ENCODE measurements at regions not wholly inside any gene's neighbourhood (a gene's known extent, or its start where the extent isn't known, plus 50 kb on each side); places are given as distances from the start of the nearest gene placed in this dataset.

- no peak for DNase-seq (ENCODE audit: low read depth)
Measured at GRCh38 chr3:42037318-42037945, 53.7 kb upstream of the TRAK1 start.

- no peak for DNase-seq (ENCODE audit: low read depth)
Measured at GRCh38 chr3:42036483-42036823, 54.7 kb upstream of the TRAK1 start.

DNA sequence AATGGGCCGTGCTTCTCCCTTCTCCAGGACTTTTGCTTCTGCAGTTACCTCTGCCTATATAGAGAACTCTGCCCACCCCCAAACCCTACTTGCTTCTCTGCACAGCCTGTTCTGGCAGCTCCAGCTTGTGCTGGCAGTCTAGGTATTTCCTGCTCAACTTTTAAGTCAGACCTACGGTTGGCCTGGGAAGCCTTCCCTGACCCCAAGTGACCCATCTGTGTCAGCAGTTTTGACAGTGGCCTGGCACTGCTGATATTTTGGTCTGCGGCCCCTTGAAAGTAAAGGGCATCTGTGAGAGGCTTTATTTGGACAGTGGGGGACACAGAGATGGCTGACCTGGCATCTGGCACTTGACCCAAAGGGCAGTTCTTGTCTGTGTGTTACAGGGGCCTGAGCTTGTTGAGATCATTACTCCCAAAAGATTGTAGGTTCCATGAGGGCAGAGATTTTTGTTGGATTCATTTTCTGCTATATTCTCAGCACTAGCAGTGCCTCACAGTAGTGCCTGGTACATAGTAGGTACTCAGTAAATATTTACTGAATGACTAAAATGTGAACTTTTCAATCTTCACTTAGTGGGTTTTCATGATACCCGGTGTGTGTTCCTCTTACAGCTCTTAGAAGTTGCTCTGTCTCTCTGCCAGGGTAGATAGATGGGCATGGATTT, 55.2 kb upstream of the TRAK1 start:
- no peak for DNase-seq (ENCODE audit: low read depth)

DNA sequence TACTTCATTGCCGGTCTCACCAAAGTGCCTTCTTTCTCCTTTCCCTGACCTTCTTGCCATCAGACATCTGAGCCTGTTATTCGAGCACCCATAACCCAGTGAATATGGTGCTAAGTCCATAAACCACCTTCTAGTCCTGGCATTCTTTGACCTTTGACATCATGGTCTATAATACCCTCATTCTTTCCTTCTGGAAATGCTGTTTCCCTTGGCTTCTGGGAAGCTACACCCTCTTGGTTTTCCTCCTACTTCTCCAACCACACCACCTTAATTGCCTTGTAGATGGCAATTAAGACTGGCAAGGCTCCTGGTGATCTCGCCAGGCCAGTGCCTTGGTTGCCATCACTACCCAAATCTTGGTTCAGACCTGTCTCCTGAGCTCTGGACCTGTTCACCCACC, 56.1 kb upstream of the TRAK1 start:
- DNase-seq (ENCODE audit: low read depth) = no peak

DNA sequence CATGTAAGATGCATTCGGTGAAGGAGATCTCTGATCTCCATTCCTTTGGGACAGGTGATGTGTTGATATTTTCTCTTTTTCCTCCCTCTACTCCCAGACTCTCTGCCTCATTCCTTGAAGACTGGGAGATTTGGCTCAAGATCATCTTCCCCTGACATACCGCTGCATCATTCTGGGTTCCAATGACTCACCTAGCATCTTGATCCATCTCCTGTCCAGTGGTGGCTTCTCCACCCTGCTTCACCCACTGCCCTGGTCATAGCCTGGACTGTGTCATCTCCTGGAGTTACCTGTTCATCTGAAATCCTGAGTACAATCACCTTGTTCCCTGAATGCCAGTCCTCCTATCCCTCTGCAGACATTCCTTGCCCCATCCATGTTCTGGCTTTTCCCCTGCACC, 57.4 kb upstream of the TRAK1 start:
- DNase-seq (ENCODE audit: low read depth) = no peak

- DNase-seq (ENCODE audit: low read depth) = no peak
Measured at GRCh38 chr3:42032693-42033349, 58.3 kb upstream of the TRAK1 start.

DNA sequence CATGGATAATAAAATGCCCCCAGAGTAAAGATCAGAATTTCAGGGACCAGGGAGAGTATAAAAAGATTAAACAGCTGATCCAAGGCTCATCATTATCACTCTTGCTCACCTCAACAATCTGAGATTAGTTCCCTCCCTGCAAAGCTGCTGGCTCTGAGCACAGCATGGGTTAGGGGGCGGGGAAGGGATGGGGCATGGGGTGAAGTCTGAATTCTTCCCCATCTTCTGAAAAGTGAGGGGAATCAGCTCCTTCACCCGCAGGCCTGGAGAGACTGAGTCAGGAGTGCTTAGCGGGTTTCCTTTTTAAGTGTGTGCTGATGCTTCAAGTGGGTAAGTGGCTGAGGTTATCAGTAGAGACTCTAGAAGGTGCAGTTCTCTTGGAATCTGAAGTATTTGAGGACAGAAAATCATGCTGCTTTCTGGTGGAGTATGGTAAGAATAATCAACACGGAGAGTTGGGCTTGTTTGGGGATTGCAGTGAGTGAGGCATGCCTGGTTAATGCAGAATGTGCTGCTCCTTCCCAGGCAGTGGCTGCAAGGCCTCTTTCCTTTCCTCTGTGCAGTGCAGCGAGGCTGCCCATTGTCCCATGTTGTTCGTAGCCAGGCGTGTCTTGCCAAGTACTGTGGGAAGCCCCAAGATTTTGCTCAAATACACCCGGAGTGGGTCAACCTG, 59.2 kb upstream of the TRAK1 start:
- no peak for DNase-seq (ENCODE audit: low read depth)

DNA sequence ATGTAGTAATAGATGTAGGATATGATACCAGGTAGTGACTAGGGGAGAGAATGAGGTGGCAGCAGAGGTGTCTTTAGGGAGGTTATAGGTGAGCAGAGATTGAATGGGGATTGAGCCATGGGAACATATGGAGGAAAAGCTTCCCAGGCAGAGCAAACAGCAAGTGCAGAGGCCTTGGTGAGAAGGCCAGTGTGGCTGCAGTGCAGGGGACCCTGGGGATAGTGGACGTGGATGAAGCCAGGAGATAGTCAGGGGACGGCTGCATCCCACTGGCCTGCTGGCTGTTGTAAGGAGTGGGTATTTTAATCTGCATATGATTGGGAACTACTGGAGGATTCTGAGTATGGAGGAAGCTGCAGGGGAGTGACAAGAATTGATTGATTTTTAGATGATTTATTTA, 62.7 kb upstream of the TRAK1 start:
- no peak for DNase-seq (ENCODE audit: low read depth)

GRCh38 chr3:42027571-42027970, 63.6 kb upstream of the TRAK1 start:
- DNase-seq (ENCODE audit: low read depth) = no peak

GRCh38 chr3:42025370-42026138, 63.7 kb upstream of the ULK4 start:
- DNase-seq (ENCODE audit: low read depth) = no peak

- no peak for DNase-seq (ENCODE audit: low read depth)
Measured at GRCh38 chr3:42024591-42025351, 62.9 kb upstream of the ULK4 start.

DNA sequence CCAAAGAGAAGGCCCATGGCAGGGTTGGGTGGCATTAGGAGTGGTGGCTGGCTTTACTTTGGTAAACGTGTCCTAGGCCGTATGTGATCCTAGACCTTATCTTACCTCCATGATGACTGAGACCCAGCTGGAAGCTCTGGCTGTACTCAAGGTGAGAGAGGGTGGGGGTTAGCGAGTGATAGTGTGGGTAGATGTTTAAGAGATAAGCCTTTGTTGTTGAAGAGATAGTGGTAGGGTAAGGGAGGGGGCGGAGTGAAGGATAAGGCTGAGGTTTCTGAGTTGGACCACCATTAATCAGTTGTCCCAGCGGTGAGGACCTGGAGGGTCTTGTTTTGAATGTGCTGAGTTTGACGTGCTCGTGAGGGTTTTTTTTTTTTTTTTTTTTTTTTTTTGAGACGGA, 61.5 kb upstream of the ULK4 start:
- peak; percentile 35 for DNase-seq (ENCODE audit: low read depth)

- no peak for DNase-seq (ENCODE audit: low read depth)
Measured at GRCh38 chr3:42022355-42022754, 60.5 kb upstream of the ULK4 start.

GRCh38 chr3:42020684-42021307, 58.9 kb upstream of the ULK4 start:
- no peak for DNase-seq (ENCODE audit: low read depth)

- no peak for DNase-seq (ENCODE audit: low read depth)
Measured at GRCh38 chr3:42019953-42020260, 58.0 kb upstream of the ULK4 start.

DNA sequence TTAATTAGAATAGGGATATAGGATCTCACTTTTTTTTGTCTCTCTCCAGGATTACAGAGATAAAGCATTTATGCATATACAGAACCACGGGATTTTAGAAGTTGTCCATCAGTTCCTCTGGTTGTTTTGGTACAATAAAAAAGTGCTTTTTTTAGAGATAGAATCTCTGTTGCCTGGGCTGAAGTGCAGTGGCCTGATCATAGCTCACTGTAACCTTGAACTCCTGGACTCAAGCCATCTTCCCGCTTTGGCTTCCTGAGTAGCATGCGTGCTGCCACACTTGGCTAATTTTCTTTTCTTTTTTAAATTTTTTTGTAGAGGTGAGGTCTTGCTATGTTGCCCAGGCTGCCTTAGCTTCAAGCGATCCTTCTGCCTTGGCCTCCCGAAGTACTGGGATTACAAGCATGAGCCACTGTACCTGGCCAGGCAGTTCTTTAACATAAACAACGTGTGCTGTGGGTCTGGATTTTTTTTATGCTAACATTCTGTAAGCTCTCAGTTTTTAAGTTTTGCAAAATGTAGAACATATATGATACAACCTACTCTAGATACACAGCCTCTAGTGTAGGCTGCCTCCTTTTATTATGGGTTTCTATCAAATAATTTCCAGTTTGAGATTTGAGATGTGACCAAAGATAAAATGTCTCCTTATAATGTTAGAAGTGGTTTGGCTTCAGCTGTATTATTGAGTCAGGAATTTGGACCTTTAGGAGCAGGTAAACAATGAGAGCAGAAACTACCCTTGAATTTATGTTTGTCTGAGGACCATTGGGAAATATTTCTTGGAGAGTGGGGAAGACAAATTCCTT, 57.4 kb upstream of the ULK4 start:
- no peak for DNase-seq (ENCODE audit: low read depth)

GRCh38 chr3:42014921-42015533, 53.1 kb upstream of the ULK4 start:
- no peak for DNase-seq (ENCODE audit: low read depth)

DNA sequence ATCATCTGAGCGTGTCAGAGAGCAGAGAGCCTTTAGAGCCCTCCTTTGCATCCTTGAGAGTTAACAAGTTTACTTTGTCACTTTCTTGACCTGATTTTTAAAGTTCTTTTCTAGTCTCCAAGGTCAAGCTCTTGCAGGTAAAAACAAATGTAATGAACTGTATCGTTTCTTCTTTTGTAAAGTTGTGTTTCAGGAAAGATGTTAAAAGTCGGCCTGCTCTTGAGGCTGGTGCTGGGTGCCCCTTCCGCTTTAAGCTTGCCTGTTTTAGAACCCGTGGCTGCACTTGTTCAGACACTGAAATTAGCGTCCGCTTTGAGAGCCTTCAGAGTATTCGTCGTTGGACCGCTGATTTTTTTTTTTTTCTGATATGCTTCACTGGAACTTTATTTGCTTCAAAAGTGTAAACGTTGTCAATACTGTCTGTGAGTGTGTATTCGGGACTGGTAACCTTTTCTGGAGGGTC, 52.6 kb upstream of the ULK4 start:
- no peak for DNase-seq (ENCODE audit: low read depth)

DNA sequence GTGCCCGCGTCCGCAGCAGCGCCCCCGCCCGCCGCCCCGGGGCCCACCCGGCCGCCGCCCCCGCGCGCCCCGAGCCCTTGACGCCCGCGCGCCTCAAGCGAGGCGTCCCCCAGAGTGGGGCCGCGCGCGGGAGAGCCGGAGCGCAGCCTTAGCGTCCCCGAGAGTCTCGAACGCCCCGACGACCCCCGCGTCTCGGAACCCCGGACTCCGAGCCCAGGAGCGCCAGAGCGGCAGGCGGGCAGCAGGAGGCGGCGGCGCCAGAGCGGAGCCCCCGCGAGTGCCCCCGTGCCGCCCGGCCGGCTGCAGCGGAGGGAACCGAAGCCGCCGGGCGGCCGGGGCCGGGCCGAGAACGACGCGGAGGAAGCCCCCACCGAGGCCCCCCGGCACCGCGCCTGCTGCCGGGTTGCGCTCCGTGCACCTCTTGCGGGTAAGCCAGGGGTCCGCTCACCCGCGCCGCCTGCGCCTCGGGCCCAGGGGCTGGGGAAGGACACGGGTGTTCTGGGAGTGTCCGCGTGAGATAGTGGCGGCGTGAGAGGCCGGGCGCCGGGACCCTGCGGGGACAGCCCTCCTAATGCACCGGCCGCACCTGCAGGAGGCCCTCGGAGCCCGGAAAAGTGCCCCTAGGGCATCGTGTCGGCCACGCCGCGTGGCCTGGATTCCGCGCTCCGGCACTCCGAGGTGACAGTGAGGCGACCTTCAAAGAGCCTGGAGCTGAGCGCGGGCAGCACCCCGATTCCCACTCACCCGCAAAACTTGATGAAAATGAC, 52.0 kb upstream of the ULK4 start:
- DNase-seq (ENCODE audit: low read depth) = peak; percentile 20

All from activated T-cell treated with anti-CD3 and anti-CD28 coated beads for 24 hours (primary cell).